SK-N-SH (cell line): ENCODE measurements at regions not wholly inside any gene's neighbourhood (a gene's known extent, or its start where the extent isn't known, plus 50 kb on each side); places are given as distances from the start of the nearest gene placed in this dataset.

ENCODE experiments used
- CTCF ChIA-PET: fragments of 300-600, 350-600 bp; formaldehyde crosslinking; extraction: SDS; loops from one replicate; lab custom pipeline; 2021; lab: Yijun Ruan, JAX
- POLR2A ChIA-PET: fragments of 350-600 bp; sonication (Branson Sonifier 250); formaldehyde crosslinking; extraction: SDS; loops from one replicate; lab custom pipeline; 2020; ENCODE audit warnings: antibody characterized with exemption, inconsistent platforms; lab: Yijun Ruan, JAX
- DNase-seq: peaks from one replicate; pipeline ENCODE4 v3.0.0; 2012
- H2AFZ ChIP-seq: fragments of 200-600 bp; sonication (generic); 2 replicates; pipeline ENCODE4 v1.8.1; 2016; ENCODE audit warnings: antibody characterized with exemption, mild to moderate bottlenecking, low read depth
- H3F3A ChIP-seq: fragments of 200-600 bp; sonication (generic); replicated peaks from 2 replicates; pipeline ENCODE3; 2016; ENCODE audit warnings: antibody characterized with exemption, mild to moderate bottlenecking; ENCODE audit not compliant: insufficient read depth
- H3K27ac ChIP-seq, 2 experiments: fragments of 200-500 bp in 1 of 2; fragments of 200-600 bp in 1 of 2; sonication (Bioruptor generic) in 1 of 2; sonication (generic), shearing (Covaris generic) in 1 of 2; 2 replicates each; pipeline versions ENCODE4 v1.5.1 to v1.6.1; 2014 to 2016; ENCODE audit warnings: low read depth in 2 of 2, inconsistent platforms in 1 of 2, low read length in 1 of 2, mild to moderate bottlenecking in 1 of 2, mixed read lengths in 1 of 2
- H3K27me3 ChIP-seq: fragments of 200-600 bp; sonication (generic), shearing (Covaris generic); 2 replicates; pipeline ENCODE4 v1.6.1; 2016; ENCODE audit warnings: mixed run types; ENCODE audit not compliant: insufficient read depth
- H3K36me3 ChIP-seq, 2 experiments: fragments of 200-500 bp in 1 of 2; fragments of 200-600 bp in 1 of 2; sonication (Bioruptor generic) in 1 of 2; sonication (generic) in 1 of 2; replicated peaks in 1 of 2; 2 replicates each; pipeline versions ENCODE3 to v1.5.1; 2014 to 2016; ENCODE audit warnings: low read length in 1 of 2, mild to moderate bottlenecking in 1 of 2; ENCODE audit not compliant: insufficient read depth in 2 of 2, control insufficient read depth in 1 of 2
- H3K4me1 ChIP-seq, 2 experiments: fragments of 200-500 bp in 1 of 2; fragments of 200-600 bp in 1 of 2; sonication (Bioruptor generic) in 1 of 2; sonication (generic), shearing (Covaris generic) in 1 of 2; 2 replicates each; pipeline versions ENCODE4 v1.5.1 to v1.6.1; 2014 to 2016; ENCODE audit warnings: low read depth in 1 of 2, low read length in 1 of 2, mixed run types in 1 of 2; ENCODE audit not compliant: insufficient read depth in 2 of 2, control insufficient read depth in 1 of 2
- H3K4me2 ChIP-seq: fragments of 200-600 bp; sonication (generic), shearing (Covaris generic); 2 replicates; pipeline ENCODE4 v1.6.1; 2017; ENCODE audit warnings: mixed run types
- H3K4me3 ChIP-seq, 2 experiments: fragments of 200-500 bp in 1 of 2; fragments of 200-600 bp in 1 of 2; sonication (Bioruptor generic) in 1 of 2; sonication (generic), shearing (Covaris generic) in 1 of 2; 2 replicates each; pipeline versions ENCODE4 v1.5.1 to v1.8.1; 2014 to 2016; ENCODE audit warnings: low read depth in 2 of 2, inconsistent platforms in 1 of 2, low read length in 1 of 2, mild to moderate bottlenecking in 1 of 2, mixed read lengths in 1 of 2, moderate library complexity in 1 of 2
- H3K79me2 ChIP-seq: fragments of 200-600 bp; sonication (generic); 2 replicates; pipeline ENCODE4 v1.8.1; 2017; ENCODE audit warnings: mild to moderate bottlenecking; ENCODE audit not compliant: insufficient read depth
- H3K9ac ChIP-seq: fragments of 200-600 bp; sonication (generic); 2 replicates; pipeline ENCODE4 v1.6.1; 2017; ENCODE audit warnings: mixed run types
- H3K9me2 ChIP-seq: fragments of 200-600 bp; sonication (generic); 2 replicates; pipeline ENCODE4 v1.6.1; 2017; ENCODE audit warnings: mixed run types
- H3K9me3 ChIP-seq: fragments of 200-600 bp; sonication (generic); 2 replicates; pipeline ENCODE4 v1.6.1; 2017; ENCODE audit warnings: mixed run types, mild to moderate bottlenecking, moderate library complexity
- H4K20me1 ChIP-seq: fragments of 200-600 bp; sonication (generic); 2 replicates; pipeline ENCODE4 v1.6.1; 2017; ENCODE audit warnings: mild to moderate bottlenecking, mixed run types; ENCODE audit not compliant: insufficient read depth
- CHD2 ChIP-seq: fragments of 150-350 bp; IDR thresholded peaks from 2 replicates; pipeline ENCODE4 v1.6.1; 2018; ENCODE audit warnings: low read length; ENCODE audit not compliant: partially characterized antibody
- EP300 ChIP-seq, 2 experiments: IDR thresholded peaks; 2 replicates each; pipeline versions ENCODE4 v1.4.0 to v1.6.1; 2012; ENCODE audit warnings: borderline replicate concordance in 1 of 2, low read depth in 1 of 2, low read length in 1 of 2
- FOSL2 ChIP-seq: IDR thresholded peaks from 2 replicates; pipeline ENCODE4 v1.4.0; 2012; ENCODE audit warnings: low read depth, mild to moderate bottlenecking, moderate library complexity, borderline replicate concordance
- MEF2A ChIP-seq: IDR thresholded peaks from 2 replicates; pipeline ENCODE4 v1.4.0; 2012; ENCODE audit warnings: low read depth, borderline replicate concordance
- NFIC ChIP-seq: IDR thresholded peaks from 2 replicates; pipeline ENCODE4 v1.4.0; 2012; ENCODE audit warnings: borderline replicate concordance
- NRF1 ChIP-seq: IDR thresholded peaks from 2 replicates; pipeline ENCODE4 v1.6.1; 2012; ENCODE audit warnings: low read depth, mild to moderate bottlenecking, low read length
- RAD21 ChIP-seq: IDR thresholded peaks from 2 replicates; pipeline ENCODE4 v1.6.1; 2012; ENCODE audit warnings: mild to moderate bottlenecking, low read length
- RXRA ChIP-seq: IDR thresholded peaks from 2 replicates; pipeline ENCODE4 v1.4.0; 2012; ENCODE audit warnings: low read depth, mild to moderate bottlenecking, borderline replicate concordance
- SMC3 ChIP-seq: IDR thresholded peaks from 2 replicates; pipeline ENCODE4 v1.6.1; 2012; ENCODE audit warnings: low read depth, low read length, improper control_type of control experiment
- TAF1 ChIP-seq: IDR thresholded peaks from 2 replicates; pipeline ENCODE4 v1.6.1; 2012; ENCODE audit warnings: low read depth, mild to moderate bottlenecking, low read length, moderate library complexity, borderline replicate concordance
- WGBS: methylation state at CpG from one replicate; pipeline ENCODE4 v1.1.6; 2017; ENCODE audit warnings: low lambda C conversion rate; 5-methylcytosine and 5-hydroxymethylcytosine counted together
- TF ChIP-seq, protein P1 (sequence below): fragments of 150-350 bp; IDR thresholded peaks from 2 replicates; pipeline ENCODE4 v1.6.1; 2016; ENCODE audit warnings: mild to moderate bottlenecking, low read depth, low read length
- TF ChIP-seq, protein P2 (sequence below): IDR thresholded peaks from 2 replicates; pipeline ENCODE4 v1.4.0; 2012; ENCODE audit warnings: low read depth
- TF ChIP-seq, protein P3 (sequence below): fragments of 150-350 bp; IDR thresholded peaks from 2 replicates; pipeline ENCODE4 v1.6.1; 2017; ENCODE audit warnings: antibody characterized with exemption, low read length, low read depth, borderline replicate concordance
- TF ChIP-seq, protein P4 (sequence below): IDR thresholded peaks from 2 replicates; pipeline ENCODE4 v1.4.0; 2012; ENCODE audit warnings: low read depth, borderline replicate concordance
- TF ChIP-seq, protein P5 (sequence below): IDR thresholded peaks from 2 replicates; pipeline ENCODE4 v1.6.1; 2012; ENCODE audit warnings: mild to moderate bottlenecking, low read depth, low read length, moderate library complexity

DNA sequence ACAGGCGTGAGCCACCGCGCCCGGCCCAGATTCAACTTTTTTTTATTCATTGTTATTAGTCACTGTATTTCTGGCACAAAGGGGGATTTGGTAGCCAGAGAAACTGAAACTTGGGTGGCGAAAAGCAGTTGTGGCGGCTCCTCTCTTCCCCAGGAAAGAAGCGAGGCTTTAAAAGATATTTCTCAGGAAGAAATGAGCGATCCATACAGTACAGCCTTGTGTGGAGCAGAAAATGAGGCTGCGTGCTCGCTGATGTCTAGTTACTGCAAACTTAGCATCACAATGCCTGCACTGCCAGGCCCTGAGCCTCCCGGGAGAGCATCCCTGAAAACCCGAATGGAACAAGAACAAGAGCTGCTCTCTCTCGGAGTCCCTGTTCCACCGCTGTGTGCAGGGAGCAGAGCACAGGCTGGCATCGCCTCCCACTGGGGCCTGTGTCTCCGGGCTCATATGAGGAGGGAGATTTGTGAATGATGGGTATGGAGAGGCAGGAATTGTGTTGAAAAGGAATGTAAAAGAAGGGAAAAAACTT, 234.0 kb downstream of the ZNF516 start:
- WGBS: 60% methylated on average over 12 of the region's 16 CpGs
- no peaks in the 10 kb centered on the region for H4K20me1 ChIP-seq
- H3K79me2 ChIP-seq: no peaks in the 10 kb centered on the region
- H3K27me3 ChIP-seq: no peaks in the 10 kb centered on the region
- no peak for DNase-seq
- H3K27ac ChIP-seq: no peak overlapping the region
- no peak overlapping the region for H3K4me2 ChIP-seq
- ChIA-PET POLR2A (no interaction called here), CTCF (interaction anchor here (1.0 kb wide), 1 partner anchor 13 kb away, joined by 4 read pairs; no protein-coding TSS in a partner anchor)
- H3K9me3 ChIP-seq: no peaks in the 10 kb centered on the region
- H3K9me2 ChIP-seq: no peaks in the 10 kb centered on the region
- no peaks in the 10 kb centered on the region for H3F3A ChIP-seq
- no peaks in the 10 kb centered on the region for H3K4me1 ChIP-seq
- no peak overlapping the region for H2AFZ ChIP-seq
- TF ChIP-seq NRF1 (no peak), SMC3 (no peak), EP300 (IDR thresholded peaks at IDR 0.05; ENCODE audit: borderline replicate concordance in 1 of 2, low read depth in 1 of 2, low read length in 1 of 2) (no peak), TAF1 (no peak), RAD21 (no peak), MEF2A (no peak), CHD2 (no peak), NFIC (no peak)
- TF ChIP-seq, protein P1, sequence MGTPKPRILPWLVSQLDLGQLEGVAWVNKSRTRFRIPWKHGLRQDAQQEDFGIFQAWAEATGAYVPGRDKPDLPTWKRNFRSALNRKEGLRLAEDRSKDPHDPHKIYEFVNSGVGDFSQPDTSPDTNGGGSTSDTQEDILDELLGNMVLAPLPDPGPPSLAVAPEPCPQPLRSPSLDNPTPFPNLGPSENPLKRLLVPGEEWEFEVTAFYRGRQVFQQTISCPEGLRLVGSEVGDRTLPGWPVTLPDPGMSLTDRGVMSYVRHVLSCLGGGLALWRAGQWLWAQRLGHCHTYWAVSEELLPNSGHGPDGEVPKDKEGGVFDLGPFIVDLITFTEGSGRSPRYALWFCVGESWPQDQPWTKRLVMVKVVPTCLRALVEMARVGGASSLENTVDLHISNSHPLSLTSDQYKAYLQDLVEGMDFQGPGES: no peak
- TF ChIP-seq, protein P2, sequence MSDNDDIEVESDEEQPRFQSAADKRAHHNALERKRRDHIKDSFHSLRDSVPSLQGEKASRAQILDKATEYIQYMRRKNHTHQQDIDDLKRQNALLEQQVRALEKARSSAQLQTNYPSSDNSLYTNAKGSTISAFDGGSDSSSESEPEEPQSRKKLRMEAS: no peak
- TF ChIP-seq, protein P3, sequence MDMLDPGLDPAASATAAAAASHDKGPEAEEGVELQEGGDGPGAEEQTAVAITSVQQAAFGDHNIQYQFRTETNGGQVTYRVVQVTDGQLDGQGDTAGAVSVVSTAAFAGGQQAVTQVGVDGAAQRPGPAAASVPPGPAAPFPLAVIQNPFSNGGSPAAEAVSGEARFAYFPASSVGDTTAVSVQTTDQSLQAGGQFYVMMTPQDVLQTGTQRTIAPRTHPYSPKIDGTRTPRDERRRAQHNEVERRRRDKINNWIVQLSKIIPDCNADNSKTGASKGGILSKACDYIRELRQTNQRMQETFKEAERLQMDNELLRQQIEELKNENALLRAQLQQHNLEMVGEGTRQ: no peak
- TF ChIP-seq, protein P4, sequence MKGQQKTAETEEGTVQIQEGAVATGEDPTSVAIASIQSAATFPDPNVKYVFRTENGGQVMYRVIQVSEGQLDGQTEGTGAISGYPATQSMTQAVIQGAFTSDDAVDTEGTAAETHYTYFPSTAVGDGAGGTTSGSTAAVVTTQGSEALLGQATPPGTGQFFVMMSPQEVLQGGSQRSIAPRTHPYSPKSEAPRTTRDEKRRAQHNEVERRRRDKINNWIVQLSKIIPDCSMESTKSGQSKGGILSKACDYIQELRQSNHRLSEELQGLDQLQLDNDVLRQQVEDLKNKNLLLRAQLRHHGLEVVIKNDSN: no peak
- H3K9ac ChIP-seq: no peak overlapping the region
- no peak overlapping the region for H3K4me3 ChIP-seq
- H3K36me3 ChIP-seq: no peaks in the 10 kb centered on the region

DNA sequence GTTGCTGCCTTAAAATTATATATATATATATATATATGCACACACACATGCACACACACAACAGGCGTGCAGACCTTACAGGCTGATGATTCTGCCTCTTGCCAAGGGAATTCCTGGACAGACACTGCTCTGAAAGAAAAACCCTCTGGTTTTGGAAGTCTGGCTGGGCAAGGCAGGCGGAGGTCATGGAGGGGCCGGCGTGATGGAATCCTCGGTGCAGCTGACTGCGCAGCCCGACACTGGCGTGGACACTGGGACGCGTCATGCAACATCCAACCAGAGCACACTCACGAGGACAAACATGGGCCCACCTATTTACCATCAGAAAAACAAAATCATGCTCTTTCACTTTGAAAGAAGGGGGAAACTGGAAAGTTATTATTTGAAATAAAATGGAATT, 235.3 kb downstream of the ZNF516 start:
- Histone ChIP-seq H3K79me2 (no peaks in the 10 kb centered on the region), H3K27me3 (no peaks in the 10 kb centered on the region), H3K9me3 (no peaks in the 10 kb centered on the region), H3K9ac (no peak overlapping the region), H3K4me3 (no peak overlapping the region), H3K27ac (no peak overlapping the region), H3K9me2 (no peaks in the 10 kb centered on the region), H3F3A (no peaks in the 10 kb centered on the region), H3K36me3 (no peaks in the 10 kb centered on the region), H3K4me2 (no peak overlapping the region), H3K4me1 (no peaks in the 10 kb centered on the region), H4K20me1 (no peaks in the 10 kb centered on the region), H2AFZ (no peak overlapping the region)
- TF ChIP-seq RXRA: no peak
- TF ChIP-seq, protein P2: no peak
- TF ChIP-seq, protein P5, sequence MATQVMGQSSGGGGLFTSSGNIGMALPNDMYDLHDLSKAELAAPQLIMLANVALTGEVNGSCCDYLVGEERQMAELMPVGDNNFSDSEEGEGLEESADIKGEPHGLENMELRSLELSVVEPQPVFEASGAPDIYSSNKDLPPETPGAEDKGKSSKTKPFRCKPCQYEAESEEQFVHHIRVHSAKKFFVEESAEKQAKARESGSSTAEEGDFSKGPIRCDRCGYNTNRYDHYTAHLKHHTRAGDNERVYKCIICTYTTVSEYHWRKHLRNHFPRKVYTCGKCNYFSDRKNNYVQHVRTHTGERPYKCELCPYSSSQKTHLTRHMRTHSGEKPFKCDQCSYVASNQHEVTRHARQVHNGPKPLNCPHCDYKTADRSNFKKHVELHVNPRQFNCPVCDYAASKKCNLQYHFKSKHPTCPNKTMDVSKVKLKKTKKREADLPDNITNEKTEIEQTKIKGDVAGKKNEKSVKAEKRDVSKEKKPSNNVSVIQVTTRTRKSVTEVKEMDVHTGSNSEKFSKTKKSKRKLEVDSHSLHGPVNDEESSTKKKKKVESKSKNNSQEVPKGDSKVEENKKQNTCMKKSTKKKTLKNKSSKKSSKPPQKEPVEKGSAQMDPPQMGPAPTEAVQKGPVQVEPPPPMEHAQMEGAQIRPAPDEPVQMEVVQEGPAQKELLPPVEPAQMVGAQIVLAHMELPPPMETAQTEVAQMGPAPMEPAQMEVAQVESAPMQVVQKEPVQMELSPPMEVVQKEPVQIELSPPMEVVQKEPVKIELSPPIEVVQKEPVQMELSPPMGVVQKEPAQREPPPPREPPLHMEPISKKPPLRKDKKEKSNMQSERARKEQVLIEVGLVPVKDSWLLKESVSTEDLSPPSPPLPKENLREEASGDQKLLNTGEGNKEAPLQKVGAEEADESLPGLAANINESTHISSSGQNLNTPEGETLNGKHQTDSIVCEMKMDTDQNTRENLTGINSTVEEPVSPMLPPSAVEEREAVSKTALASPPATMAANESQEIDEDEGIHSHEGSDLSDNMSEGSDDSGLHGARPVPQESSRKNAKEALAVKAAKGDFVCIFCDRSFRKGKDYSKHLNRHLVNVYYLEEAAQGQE: no peak
- TF ChIP-seq CHD2: no peak
- no peak for TF ChIP-seq FOSL2
- TF ChIP-seq TAF1: no peak
- no peak for DNase-seq
- ChIA-PET POLR2A (no interaction called here), CTCF (no interaction called here)
- WGBS: 78% methylated on average over 11 of the region's 11 CpGs
